ENCODE measurements at regions not wholly inside any gene's neighbourhood (a gene's known extent, or its start where the extent isn't known, plus 50 kb on each side); places are given as distances from the start of the nearest gene placed in this dataset.

- H3K4me3 ChIP-seq, result no peak overlapping the region
- TF ChIP-seq CTCF (IDR thresholded peaks at IDR 0.05), result no peak
- TF ChIP-seq POLR2AphosphoS5 (IDR thresholded peaks at IDR 0.05), result no peak
- TF ChIP-seq POLR2A (IDR thresholded peaks at IDR 0.05), result no peak
- H3K27me3 ChIP-seq (replicated peaks; ENCODE audit: insufficient read depth), result no peaks in the 10 kb centered on the region
- H3K4me1 ChIP-seq (replicated peaks), result no peaks in the 10 kb centered on the region
- no peaks in the 10 kb centered on the region for H3K9me3 ChIP-seq
- intact Hi-C loops (cut with DNase I), result no loop called here
- 86% methylated on average over 11 of the region's 11 CpGs for WGBS
- DNase-seq (ENCODE audit: low spot score), result no peak
- H3K27ac ChIP-seq, result no peak overlapping the region
- H3K36me3 ChIP-seq, result no peaks in the 10 kb centered on the region
Observed at GRCh38 chr12:87768501-87769287, 260.5 kb downstream of the C12orf50 start.

- intact Hi-C loops (cut with DNase I), result no loop called here
- Histone ChIP-seq H3K27ac (no peak overlapping the region), H3K36me3 (no peaks in the 10 kb centered on the region), H3K27me3 (replicated peaks; ENCODE audit: insufficient read depth) (no peaks in the 10 kb centered on the region), H3K9me3 (no peaks in the 10 kb centered on the region), H3K4me3 (no peak overlapping the region), H3K4me1 (replicated peaks) (no peaks in the 10 kb centered on the region)
- DNase-seq (ENCODE audit: low spot score), result no peak
- TF ChIP-seq POLR2A (IDR thresholded peaks at IDR 0.05) (no peak), POLR2AphosphoS5 (IDR thresholded peaks at IDR 0.05) (no peak), CTCF (IDR thresholded peaks at IDR 0.05) (no peak)
Observed at GRCh38 chr12:87766044-87766443, 263.2 kb downstream of the C12orf50 start.

GRCh38 chr12:87760943-87761342, 268.3 kb downstream of the C12orf50 start:
- Histone ChIP-seq H3K36me3 (no peaks in the 10 kb centered on the region), H3K9me3 (no peaks in the 10 kb centered on the region), H3K27me3 (replicated peaks; ENCODE audit: insufficient read depth) (no peaks in the 10 kb centered on the region), H3K4me1 (replicated peaks) (no peaks in the 10 kb centered on the region), H3K4me3 (no peak overlapping the region), H3K27ac (no peak overlapping the region)
- intact Hi-C loops (cut with DNase I), result no loop called here
- WGBS, result 77% methylated on average over 2 of the region's 2 CpGs
- TF ChIP-seq CTCF (IDR thresholded peaks at IDR 0.05) (no peak), POLR2AphosphoS5 (IDR thresholded peaks at IDR 0.05) (no peak), POLR2A (IDR thresholded peaks at IDR 0.05) (no peak)
- no peak for DNase-seq (ENCODE audit: low spot score)

- no peaks in the 10 kb centered on the region for H3K36me3 ChIP-seq
- TF ChIP-seq POLR2AphosphoS5 (IDR thresholded peaks at IDR 0.05) (no peak), POLR2A (IDR thresholded peaks at IDR 0.05) (no peak), CTCF (IDR thresholded peaks at IDR 0.05) (no peak)
- H3K4me3 ChIP-seq, result no peak overlapping the region
- no peaks in the 10 kb centered on the region for H3K9me3 ChIP-seq
- no peak overlapping the region for H3K27ac ChIP-seq
- H3K4me1 ChIP-seq (replicated peaks), result no peaks in the 10 kb centered on the region
- no peaks in the 10 kb centered on the region for H3K27me3 ChIP-seq (replicated peaks; ENCODE audit: insufficient read depth)
- intact Hi-C loops (cut with DNase I), result no loop called here
- DNase-seq (ENCODE audit: low spot score), result no peak
Observed at GRCh38 chr12:87758271-87758670, 270.9 kb downstream of the C12orf50 start.

- no peak overlapping the region for H3K27ac ChIP-seq
- no peaks in the 10 kb centered on the region for H3K27me3 ChIP-seq (replicated peaks; ENCODE audit: insufficient read depth)
- H3K4me1 ChIP-seq (replicated peaks), result no peaks in the 10 kb centered on the region
- TF ChIP-seq POLR2A (IDR thresholded peaks at IDR 0.05) (no peak), CTCF (IDR thresholded peaks at IDR 0.05) (no peak), POLR2AphosphoS5 (IDR thresholded peaks at IDR 0.05) (no peak)
- DNase-seq (ENCODE audit: low spot score), result no peak
- no peaks in the 10 kb centered on the region for H3K9me3 ChIP-seq
- H3K36me3 ChIP-seq, result no peaks in the 10 kb centered on the region
- intact Hi-C loops (cut with DNase I), result no loop called here
- H3K4me3 ChIP-seq, result no peak overlapping the region
- WGBS, result 95% methylated on average over 3 of the region's 3 CpGs
Observed at GRCh38 chr12:87756721-87757120, 272.5 kb downstream of the C12orf50 start.

Data from prostate gland (tissue), 2 donors.